ENCODE measurements at regions not wholly inside any gene's neighbourhood (a gene's known extent, or its start where the extent isn't known, plus 50 kb on each side); places are given as distances from the start of the nearest gene placed in this dataset.

GRCh38 chr15:25250906-25251622, 187.8 kb downstream of the UBE3A start:
- TF ChIP-seq ISL1 (CRISPR knock-in tag; IDR thresholded peaks at IDR 0.05) (no peak), CREB5 (CRISPR knock-in tag; IDR thresholded peaks at IDR 0.05; ENCODE audit: low read depth) (no peak), RARB (CRISPR knock-in tag; IDR thresholded peaks at IDR 0.05) (no peak), CSRNP3 (CRISPR knock-in tag; IDR thresholded peaks at IDR 0.05) (no peak), PATZ1 (CRISPR knock-in tag; IDR thresholded peaks at IDR 0.05; ENCODE audit: borderline replicate concordance) (no peak), ZFP30 (CRISPR knock-in tag; IDR thresholded peaks at IDR 0.05) (no peak)
